ENCODE measurements at regions not wholly inside any gene's neighbourhood (a gene's known extent, or its start where the extent isn't known, plus 50 kb on each side); places are given as distances from the start of the nearest gene placed in this dataset.

GRCh38 chr5:125408448-125409233 is 662.2 kb upstream of the ZNF608 start:
- Histone ChIP-seq H3K4me1 (ENCODE audit: control insufficient read depth, insufficient read depth, low read length) (peaks cover 25% of the 10 kb centered on the region), H3K9ac (ENCODE audit: low read length in 2 of 2) (no peak overlapping the region)

GRCh38 chr5:125409234-125409860 is 662.9 kb upstream of the ZNF608 start:
- no peak overlapping the region for H3K27ac ChIP-seq (ENCODE audit: low read length)
- peaks cover 25% of the 10 kb centered on the region for H3K4me1 ChIP-seq (ENCODE audit: control insufficient read depth, insufficient read depth, low read length)
- no peak overlapping the region for H3K4me3 ChIP-seq (ENCODE audit: low read length in 2 of 2)
- H3K9me3 ChIP-seq (ENCODE audit: control insufficient read depth in 2 of 2, low read length in 2 of 2): no peaks in the 10 kb centered on the region
- H3K36me3 ChIP-seq (ENCODE audit: control insufficient read depth in 2 of 2, insufficient read depth in 2 of 2, low read length in 2 of 2): no peaks in the 10 kb centered on the region
- H3K27me3 ChIP-seq (ENCODE audit: control insufficient read depth in 1 of 2, insufficient read depth in 2 of 2, low read length in 2 of 2): no peaks in the 10 kb centered on the region
- H3K9ac ChIP-seq (ENCODE audit: low read length in 2 of 2): no peak overlapping the region

More at GRCh38 chr5:125408448-125409233, 662.2 kb upstream of the ZNF608 start:
- no peaks in the 10 kb centered on the region for H3K36me3 ChIP-seq (ENCODE audit: control insufficient read depth in 2 of 2, insufficient read depth in 2 of 2, low read length in 2 of 2)
- no peaks in the 10 kb centered on the region for H3K9me3 ChIP-seq (ENCODE audit: control insufficient read depth in 2 of 2, low read length in 2 of 2)
- H3K27me3 ChIP-seq (ENCODE audit: control insufficient read depth in 1 of 2, insufficient read depth in 2 of 2, low read length in 2 of 2): no peaks in the 10 kb centered on the region
- H3K4me3 ChIP-seq (ENCODE audit: low read length in 2 of 2): no peak overlapping the region
- no peak overlapping the region for H3K27ac ChIP-seq (ENCODE audit: low read length)

- no peaks in the 10 kb centered on the region for H3K27me3 ChIP-seq (ENCODE audit: control insufficient read depth in 1 of 2, insufficient read depth in 2 of 2, low read length in 2 of 2)
- no peak overlapping the region for H3K9ac ChIP-seq (ENCODE audit: low read length in 2 of 2)
- peak overlapping the region in 1 of 2 donors; percentile 35 for H3K4me3 ChIP-seq (ENCODE audit: low read length in 2 of 2)
- H3K36me3 ChIP-seq (ENCODE audit: control insufficient read depth in 2 of 2, insufficient read depth in 2 of 2, low read length in 2 of 2): no peaks in the 10 kb centered on the region
- peaks cover 25% of the 10 kb centered on the region for H3K4me1 ChIP-seq (ENCODE audit: control insufficient read depth, insufficient read depth, low read length)
- no peak overlapping the region for H3K27ac ChIP-seq (ENCODE audit: low read length)
- H3K9me3 ChIP-seq (ENCODE audit: control insufficient read depth in 2 of 2, low read length in 2 of 2): no peaks in the 10 kb centered on the region
Observed at GRCh38 chr5:125409861-125410536, 663.6 kb upstream of the ZNF608 start.

GRCh38 chr5:125410537-125411070 is 664.2 kb upstream of the ZNF608 start:
- Histone ChIP-seq H3K36me3 (ENCODE audit: control insufficient read depth in 2 of 2, insufficient read depth in 2 of 2, low read length in 2 of 2) (no peaks in the 10 kb centered on the region), H3K4me3 (ENCODE audit: low read length in 2 of 2) (peak overlapping the region in 1 of 2 donors; percentile 35), H3K27ac (ENCODE audit: low read length) (no peak overlapping the region), H3K9ac (ENCODE audit: low read length in 2 of 2) (no peak overlapping the region), H3K9me3 (ENCODE audit: control insufficient read depth in 2 of 2, low read length in 2 of 2) (no peaks in the 10 kb centered on the region), H3K4me1 (ENCODE audit: control insufficient read depth, insufficient read depth, low read length) (peaks cover 25% of the 10 kb centered on the region), H3K27me3 (ENCODE audit: control insufficient read depth in 1 of 2, insufficient read depth in 2 of 2, low read length in 2 of 2) (no peaks in the 10 kb centered on the region)

- H3K4me1 ChIP-seq (ENCODE audit: control insufficient read depth, insufficient read depth, low read length): peaks cover 25% of the 10 kb centered on the region
- H3K36me3 ChIP-seq (ENCODE audit: control insufficient read depth in 2 of 2, insufficient read depth in 2 of 2, low read length in 2 of 2): no peaks in the 10 kb centered on the region
- H3K9ac ChIP-seq (ENCODE audit: low read length in 2 of 2): no peak overlapping the region
- H3K27ac ChIP-seq (ENCODE audit: low read length): no peak overlapping the region
- H3K27me3 ChIP-seq (ENCODE audit: control insufficient read depth in 1 of 2, insufficient read depth in 2 of 2, low read length in 2 of 2): no peaks in the 10 kb centered on the region
- H3K9me3 ChIP-seq (ENCODE audit: control insufficient read depth in 2 of 2, low read length in 2 of 2): no peaks in the 10 kb centered on the region
- H3K4me3 ChIP-seq (ENCODE audit: low read length in 2 of 2): peak overlapping the region; percentile 13 to 47
Observed at GRCh38 chr5:125411071-125411743, 664.8 kb upstream of the ZNF608 start.

- Histone ChIP-seq H3K4me3 (ENCODE audit: low read length in 2 of 2) (peak overlapping the region; percentile 13 to 47), H3K27me3 (ENCODE audit: control insufficient read depth in 1 of 2, insufficient read depth in 2 of 2, low read length in 2 of 2) (no peaks in the 10 kb centered on the region), H3K9ac (ENCODE audit: low read length in 2 of 2) (peak overlapping the region; percentile 23 to 37), H3K27ac (ENCODE audit: low read length) (no peak overlapping the region), H3K4me1 (ENCODE audit: control insufficient read depth, insufficient read depth, low read length) (peaks cover 25% of the 10 kb centered on the region), H3K9me3 (ENCODE audit: control insufficient read depth in 2 of 2, low read length in 2 of 2) (no peaks in the 10 kb centered on the region), H3K36me3 (ENCODE audit: control insufficient read depth in 2 of 2, insufficient read depth in 2 of 2, low read length in 2 of 2) (no peaks in the 10 kb centered on the region)
Observed at GRCh38 chr5:125411744-125412560, 665.5 kb upstream of the ZNF608 start.

- Histone ChIP-seq H3K27ac (ENCODE audit: low read length) (no peak overlapping the region), H3K27me3 (ENCODE audit: control insufficient read depth in 1 of 2, insufficient read depth in 2 of 2, low read length in 2 of 2) (no peaks in the 10 kb centered on the region), H3K4me3 (ENCODE audit: low read length in 2 of 2) (peak overlapping the region; percentile 41 to 50), H3K36me3 (ENCODE audit: control insufficient read depth in 2 of 2, insufficient read depth in 2 of 2, low read length in 2 of 2) (no peaks in the 10 kb centered on the region), H3K9me3 (ENCODE audit: control insufficient read depth in 2 of 2, low read length in 2 of 2) (no peaks in the 10 kb centered on the region), H3K4me1 (ENCODE audit: control insufficient read depth, insufficient read depth, low read length) (peaks cover 25% of the 10 kb centered on the region), H3K9ac (ENCODE audit: low read length in 2 of 2) (peak overlapping the region in 1 of 2 donors; percentile 23)
Observed at GRCh38 chr5:125412561-125413495, 666.4 kb upstream of the ZNF608 start.

- Histone ChIP-seq H3K36me3 (ENCODE audit: control insufficient read depth in 2 of 2, insufficient read depth in 2 of 2, low read length in 2 of 2) (no peaks in the 10 kb centered on the region), H3K9ac (ENCODE audit: low read length in 2 of 2) (no peak overlapping the region), H3K4me1 (ENCODE audit: control insufficient read depth, insufficient read depth, low read length) (peaks cover 25% of the 10 kb centered on the region), H3K4me3 (ENCODE audit: low read length in 2 of 2) (no peak overlapping the region), H3K27me3 (ENCODE audit: control insufficient read depth in 1 of 2, insufficient read depth in 2 of 2, low read length in 2 of 2) (no peaks in the 10 kb centered on the region), H3K9me3 (ENCODE audit: control insufficient read depth in 2 of 2, low read length in 2 of 2) (no peaks in the 10 kb centered on the region), H3K27ac (ENCODE audit: low read length) (no peak overlapping the region)
Observed at GRCh38 chr5:125413496-125414274, 667.2 kb upstream of the ZNF608 start.

- Histone ChIP-seq H3K4me3 (ENCODE audit: low read length in 2 of 2) (no peak overlapping the region), H3K4me1 (ENCODE audit: control insufficient read depth, insufficient read depth, low read length) (peaks cover 23% of the 10 kb centered on the region), H3K27me3 (ENCODE audit: control insufficient read depth in 1 of 2, insufficient read depth in 2 of 2, low read length in 2 of 2) (no peaks in the 10 kb centered on the region), H3K27ac (ENCODE audit: low read length) (no peak overlapping the region), H3K9me3 (ENCODE audit: control insufficient read depth in 2 of 2, low read length in 2 of 2) (no peaks in the 10 kb centered on the region), H3K36me3 (ENCODE audit: control insufficient read depth in 2 of 2, insufficient read depth in 2 of 2, low read length in 2 of 2) (no peaks in the 10 kb centered on the region), H3K9ac (ENCODE audit: low read length in 2 of 2) (no peak overlapping the region)
Observed at GRCh38 chr5:125415126-125415525, 668.7 kb upstream of the ZNF608 start.

Data from stomach smooth muscle (tissue), 2 donors.